ENCODE measurements at regions not wholly inside any gene's neighbourhood (a gene's known extent, or its start where the extent isn't known, plus 50 kb on each side); places are given as distances from the start of the nearest gene placed in this dataset.
"Not testable (repeated sequence)": the region's sequence is repeated elsewhere in the genome, so short reads cannot be mapped to it uniquely, and the experiment has no call there.

GRCh38 chr6:27755768-27756167 lies 156.4 kb downstream of the OR2B2 start:
- H3K4me3 ChIP-seq (ENCODE audit: low read length): no peak overlapping the region
- no peak for DNase-seq (ENCODE audit: low read depth, low spot score)

DNA sequence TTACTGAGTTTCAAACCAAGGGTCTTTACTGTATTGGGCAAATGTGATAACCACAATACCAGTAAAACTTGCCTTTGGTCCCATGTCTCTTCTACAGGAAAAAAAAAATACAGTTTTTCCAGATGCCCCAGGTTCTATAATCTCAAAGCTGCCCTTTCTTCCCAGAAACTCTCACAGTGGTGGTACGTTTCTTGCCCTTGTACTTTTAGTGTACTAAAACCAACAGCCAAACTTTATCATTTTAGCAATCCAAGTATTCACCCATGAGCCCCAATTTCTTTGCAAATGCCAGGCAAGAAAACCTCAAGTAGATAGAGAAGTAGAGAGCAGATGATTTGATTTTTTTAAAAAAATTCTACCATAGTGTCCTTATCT lies 157.8 kb downstream of the OR2B2 start:
- H3K4me3 ChIP-seq (ENCODE audit: low read length): peak overlapping the region; percentile 65
- no peak for DNase-seq (ENCODE audit: low read depth, low spot score)

GRCh38 chr6:27753668-27754407 lies 158.4 kb downstream of the OR2B2 start:
- peak overlapping the region; percentile 65 for H3K4me3 ChIP-seq (ENCODE audit: low read length)

DNA sequence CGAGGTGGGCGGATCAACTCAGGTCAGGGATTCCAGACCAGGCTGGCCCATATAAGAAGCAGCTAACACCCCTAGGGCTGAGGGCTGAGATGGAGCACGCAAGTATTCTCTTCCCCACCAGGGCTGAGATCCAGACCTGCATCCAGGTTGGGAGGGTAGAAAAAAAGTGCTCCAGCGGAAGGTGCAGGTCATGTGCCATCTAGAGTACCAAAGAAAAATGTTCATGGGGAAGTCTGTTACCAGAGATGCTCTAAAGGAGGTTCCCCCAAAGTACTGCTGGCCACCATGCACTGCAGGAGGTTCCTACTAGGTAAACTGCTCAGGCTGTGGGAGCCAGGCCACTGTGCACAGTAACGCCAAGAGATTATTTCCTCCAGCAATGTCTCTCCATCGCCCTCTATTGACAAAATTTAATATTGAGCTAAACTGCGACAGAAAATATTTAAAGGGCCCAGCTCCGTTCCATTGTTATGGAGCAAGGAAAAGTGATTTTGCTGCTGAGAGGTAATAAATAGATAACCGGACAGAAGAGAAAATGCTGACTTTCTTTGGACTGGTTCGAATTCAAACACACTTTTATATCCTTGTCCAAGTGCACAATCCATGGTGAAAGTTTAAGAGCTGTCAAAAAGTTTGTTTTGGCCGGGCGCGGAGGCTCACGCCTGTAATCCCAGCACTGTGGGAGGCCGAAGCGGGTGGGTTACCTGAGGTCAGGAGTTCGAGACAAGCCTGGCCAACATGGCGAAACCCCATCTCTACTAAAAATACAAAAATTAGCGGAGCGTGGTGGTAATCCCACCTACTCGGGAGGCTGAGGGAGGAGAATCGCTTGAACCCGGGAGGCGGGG lies 159.9 kb downstream of the OR2B2 start:
- peak; percentile 80 for DNase-seq (ENCODE audit: low read depth, low spot score)
- peak overlapping the region; percentile 84 for H3K4me3 ChIP-seq (ENCODE audit: low read length)

More at GRCh38 chr6:27753668-27754407, 158.4 kb downstream of the OR2B2 start:
- peak; percentile 90 for DNase-seq (ENCODE audit: low read depth, low spot score)

GRCh38 chr6:27748661-27749060 lies 163.5 kb downstream of the OR2B2 start:
- no peak for DNase-seq (ENCODE audit: low read depth, low spot score)

GRCh38 chr6:27747637-27748036 lies 164.6 kb downstream of the OR2B2 start:
- DNase-seq (ENCODE audit: low read depth, low spot score): no peak
- H3K4me3 ChIP-seq (ENCODE audit: low read length): no peak overlapping the region

More at GRCh38 chr6:27748661-27749060, 163.5 kb downstream of the OR2B2 start:
- no peak overlapping the region for H3K4me3 ChIP-seq (ENCODE audit: low read length)

GRCh38 chr6:27746860-27747259 lies 165.3 kb downstream of the OR2B2 start:
- not testable (repeated sequence) for H3K4me3 ChIP-seq (ENCODE audit: low read length); DNase-seq (ENCODE audit: low read depth, low spot score)

- H3K4me3 ChIP-seq (ENCODE audit: low read length): no peak overlapping the region
- DNase-seq (ENCODE audit: low read depth, low spot score): no peak
Observed at GRCh38 chr6:27743787-27744186, 168.4 kb downstream of the OR2B2 start.

DNA sequence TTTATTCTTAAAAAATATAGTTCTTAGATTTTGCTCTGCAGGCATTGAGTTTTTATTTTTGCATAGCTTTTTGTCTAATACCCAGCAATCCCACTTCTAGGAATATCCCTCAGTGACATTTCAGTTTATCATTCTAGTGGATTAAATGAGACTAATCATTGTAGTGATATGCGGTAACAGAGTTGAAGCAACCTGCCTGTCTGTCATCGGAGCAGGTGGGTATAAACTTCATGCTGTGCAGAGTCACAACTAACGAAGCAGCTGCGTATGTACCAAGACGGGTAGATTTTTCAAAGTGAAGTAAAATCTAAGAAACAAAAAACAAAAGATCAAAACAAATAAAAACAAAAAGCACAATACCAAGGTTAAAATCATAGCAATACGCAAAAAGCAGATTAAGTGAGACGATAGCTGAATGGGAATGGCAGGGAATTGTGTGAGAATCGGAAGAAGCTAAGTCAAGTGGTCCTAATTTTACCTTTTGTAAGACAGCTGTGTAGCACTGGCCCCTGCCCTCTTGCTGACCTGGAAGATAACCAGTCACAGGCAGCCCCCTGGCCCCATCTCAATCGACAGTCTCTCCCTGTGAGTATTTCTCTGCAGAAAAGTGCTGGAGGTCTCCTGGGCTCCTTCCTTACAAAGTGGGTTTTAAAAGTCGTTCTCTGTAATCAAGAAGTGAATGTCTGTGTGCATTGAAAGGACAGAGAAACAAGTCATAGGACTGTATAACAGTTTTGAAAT lies 169.2 kb downstream of the OR2B2 start:
- H3K4me3 ChIP-seq (ENCODE audit: low read length): no peak overlapping the region
- DNase-seq (ENCODE audit: low read depth, low spot score): no peak

DNA sequence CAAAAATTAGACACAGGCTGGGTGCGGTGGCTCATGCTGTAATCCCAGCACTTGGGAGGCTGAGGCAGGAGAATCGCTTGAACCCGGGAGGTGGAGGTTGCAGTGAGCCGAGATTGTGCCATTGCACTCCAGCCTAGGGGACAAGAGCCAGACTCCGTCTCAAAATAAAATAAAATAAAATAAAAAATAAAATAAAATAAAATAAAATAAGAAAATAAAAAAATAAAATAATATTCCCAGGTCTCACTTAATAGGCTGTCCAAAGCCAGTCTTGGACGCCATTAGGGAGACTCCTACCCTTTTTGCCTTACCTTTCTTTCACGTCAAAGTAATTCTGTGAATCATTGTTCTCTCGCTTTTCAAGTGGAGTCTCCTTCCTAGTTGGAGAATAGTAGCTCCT lies 172.3 kb downstream of the OR2B2 start:
- H3K4me3 ChIP-seq (ENCODE audit: low read length); DNase-seq (ENCODE audit: low read depth, low spot score): not testable (repeated sequence)

DNA sequence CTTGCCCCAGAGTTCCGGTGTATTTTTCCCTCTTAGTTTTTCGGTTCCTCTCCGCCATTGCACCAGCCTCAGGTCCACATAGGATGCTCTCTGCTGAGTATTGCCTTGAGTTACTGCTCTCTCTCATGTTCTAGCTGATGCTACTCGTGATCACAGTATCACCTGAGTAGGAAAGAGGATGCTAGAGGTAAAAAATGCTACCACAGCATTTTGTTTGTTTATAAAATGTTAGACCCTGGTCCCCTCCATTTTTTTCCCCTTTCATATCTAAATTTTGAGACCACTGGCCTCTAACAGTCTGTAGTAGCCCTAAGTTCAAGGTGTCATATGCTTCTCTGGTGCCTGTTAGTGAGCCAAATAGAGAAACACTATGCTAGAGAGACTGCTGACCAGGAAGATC lies 175.5 kb downstream of the OR2B2 start:
- DNase-seq (ENCODE audit: low read depth, low spot score): no peak
- H3K4me3 ChIP-seq (ENCODE audit: low read length): no peak overlapping the region

- DNase-seq (ENCODE audit: low read depth, low spot score): no peak
- H3K4me3 ChIP-seq (ENCODE audit: low read length): no peak overlapping the region
Observed at GRCh38 chr6:27728442-27728841, 183.8 kb downstream of the OR2B2 start.

- H3K4me3 ChIP-seq (ENCODE audit: low read length): no peak overlapping the region
- DNase-seq (ENCODE audit: low read depth, low spot score): peak; percentile 15
Observed at GRCh38 chr6:27726619-27727023, 185.6 kb downstream of the OR2B2 start.

DNA sequence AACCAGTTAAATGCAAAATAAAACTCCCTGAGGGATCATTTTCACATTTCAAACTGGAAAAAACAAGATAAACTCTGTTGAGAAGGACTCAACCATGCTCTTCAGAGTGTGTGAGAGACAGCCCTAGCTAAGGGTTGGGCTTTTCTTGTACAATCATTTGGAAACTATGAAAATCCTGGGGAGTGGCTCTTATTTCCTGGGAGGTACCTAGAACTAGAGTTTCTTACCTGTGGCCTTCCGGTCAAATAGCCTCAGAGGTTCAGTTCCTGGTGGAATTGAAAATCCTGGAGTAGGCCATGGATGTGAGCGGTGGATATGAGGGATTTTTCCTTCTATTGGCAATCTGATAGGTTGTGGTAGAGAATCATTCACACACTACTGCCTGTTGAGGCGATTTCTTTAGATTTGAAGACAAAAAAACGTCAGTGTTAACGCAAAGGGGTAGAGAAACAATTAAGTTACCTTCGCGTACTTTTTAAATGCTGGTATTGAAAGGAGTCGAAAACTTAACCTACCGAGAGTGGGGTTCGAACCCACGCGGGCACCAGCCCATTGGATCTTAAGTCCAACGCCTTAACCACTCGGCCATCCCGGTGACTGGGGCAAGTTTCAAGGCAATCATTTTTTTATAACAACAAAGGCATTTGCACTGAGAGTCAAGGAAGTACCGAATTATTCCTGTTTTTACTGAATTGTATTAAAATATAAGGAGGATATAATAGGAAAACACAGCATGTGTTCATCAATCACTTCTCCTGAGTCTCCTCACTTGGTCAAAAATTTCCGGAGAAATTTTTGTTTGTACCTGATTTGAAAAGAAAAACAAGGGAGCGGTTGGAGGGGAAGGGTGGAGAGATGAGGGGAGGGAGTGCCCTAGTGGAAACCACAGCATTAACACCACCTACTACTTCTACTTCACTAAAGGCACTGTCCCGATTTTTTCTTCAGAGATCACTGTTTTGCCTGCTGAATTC lies 191.3 kb downstream of the OR2B2 start:
- H3K4me3 ChIP-seq (ENCODE audit: low read length): no peak overlapping the region
- DNase-seq (ENCODE audit: low read depth, low spot score): no peak

GRCh38 chr6:27719039-27719438 lies 193.2 kb downstream of the OR2B2 start:
- H3K4me3 ChIP-seq (ENCODE audit: low read length); DNase-seq (ENCODE audit: low read depth, low spot score): not testable (repeated sequence)

DNA sequence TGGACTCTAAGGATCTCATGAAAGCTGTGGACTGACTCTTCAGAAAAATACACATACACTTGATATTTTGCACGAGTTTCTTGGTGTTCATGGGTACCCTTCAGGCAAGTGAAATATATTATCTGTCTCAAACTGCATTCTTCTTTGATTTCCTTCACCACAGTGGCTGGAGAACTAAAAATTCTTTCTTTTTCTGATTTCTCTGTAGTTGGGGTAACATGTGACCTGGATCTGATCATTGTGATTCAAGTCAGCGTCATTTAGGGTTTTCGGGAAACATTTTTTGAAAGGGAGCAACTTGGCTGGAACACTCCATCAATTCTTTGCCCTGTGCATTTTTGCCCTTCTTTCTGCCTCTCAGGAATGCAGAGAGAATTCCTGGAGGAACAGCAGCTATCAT lies 205.8 kb downstream of the OR2B2 start:
- no peak for DNase-seq (ENCODE audit: low read depth, low spot score)
- H3K4me3 ChIP-seq (ENCODE audit: low read length): no peak overlapping the region

- peak; percentile 53 for DNase-seq (ENCODE audit: low read depth, low spot score)
- no peak overlapping the region for H3K4me3 ChIP-seq (ENCODE audit: low read length)
Observed at GRCh38 chr6:27700337-27700736, 211.9 kb downstream of the OR2B2 start.

- no peak for DNase-seq (ENCODE audit: low read depth, low spot score)
Observed at GRCh38 chr6:27694547-27694874, 217.7 kb downstream of the OR2B2 start.

More at GRCh38 chr6:27694547-27694874, 217.7 kb downstream of the OR2B2 start:
- H3K4me3 ChIP-seq (ENCODE audit: low read length): peak overlapping the region; percentile 91

Data from Jurkat, Clone E6-1 (cell line).